Astrocyte (in vitro differentiated cells and primary cell): ENCODE measurements at regions not wholly inside any gene's neighbourhood (a gene's known extent, or its start where the extent isn't known, plus 50 kb on each side); places are given as distances from the start of the nearest gene placed in this dataset.

Experiments used
- CTCF ChIP-seq: IDR thresholded peaks from 2 replicates; pipeline ENCODE4 v1.5.1; 2011; ENCODE audit warnings: low read depth, mild to moderate bottlenecking, inconsistent platforms, low read length, moderate library complexity; ENCODE audit not compliant: insufficient read depth
- EZH2 ChIP-seq: IDR thresholded peaks from 2 replicates; pipeline ENCODE4 v1.6.1; 2012; ENCODE audit warnings: mild to moderate bottlenecking, low read length, inconsistent platforms; ENCODE audit not compliant: insufficient read depth

GRCh38 chr4:189035091-189035490, 895.9 kb downstream of the TRIML1 start:
- no peak for TF ChIP-seq EZH2
- no peak for TF ChIP-seq CTCF
